Right cardiac atrium (tissue), 5 donors: ENCODE measurements at regions not wholly inside any gene's neighbourhood (a gene's known extent, or its start where the extent isn't known, plus 50 kb on each side); places are given as distances from the start of the nearest gene placed in this dataset.

Experiments
- ATAC-seq, 2 donors: fragments of 200-7000 bp; cut with Tn5 transposase; one replicate each; pipeline versions ENCODE4 v1.8.0 to v1.9.1; 2020; ENCODE audit warnings: moderate library complexity in 2 of 2, mild to moderate bottlenecking in 1 of 2
- DNase-seq, 3 donors: peaks; one replicate each; pipeline ENCODE4 v3.0.0-alpha.2; 2020
- H3K27ac ChIP-seq: one replicate; pipeline ENCODE4 v1.5.1; 2013; ENCODE audit warnings: mild to moderate bottlenecking, low read length, control low read depth, moderate library complexity
- H3K27me3 ChIP-seq: one replicate; pipeline ENCODE4 v1.6.1; 2013; ENCODE audit not compliant: control insufficient read depth, insufficient read depth
- H3K4me1 ChIP-seq: one replicate; pipeline ENCODE4 v1.6.1; 2013; ENCODE audit warnings: low read length; ENCODE audit not compliant: control insufficient read depth, insufficient read depth
- H3K4me3 ChIP-seq: one replicate; pipeline ENCODE4 v1.5.1; 2013; ENCODE audit warnings: low read length, control low read depth
- H3K9me3 ChIP-seq: one replicate; pipeline ENCODE4 v1.6.1; 2013; ENCODE audit warnings: low read length; ENCODE audit not compliant: control insufficient read depth
- WGBS: extraction: QIAGEN DNeasy Blood & Tissue Kit; methylation state at CpG from one replicate; pipeline ENCODE4 v1.1.7; 2013; 5-methylcytosine and 5-hydroxymethylcytosine counted together
- intact Hi-C, 4 donors: fragments of 100-400 bp; cut with DNase I; formaldehyde crosslinking; loops; one replicate each; pipeline versions ENCODE4 v1.11.0 to v1.14.0; 2022 to 2023
- donor health status: healthy with polysubstance abuse.
- donor health status: DM: no; HTN: yes; CAD: no.
- donor health status: DM: no; HTN: no; CAD: no.
- donor health status: DM: no; HTN: yes; CAD: no; lungs with severe emphysema.
- donor health status: DM: yes; HTN: yes; CAD: no.

DNA sequence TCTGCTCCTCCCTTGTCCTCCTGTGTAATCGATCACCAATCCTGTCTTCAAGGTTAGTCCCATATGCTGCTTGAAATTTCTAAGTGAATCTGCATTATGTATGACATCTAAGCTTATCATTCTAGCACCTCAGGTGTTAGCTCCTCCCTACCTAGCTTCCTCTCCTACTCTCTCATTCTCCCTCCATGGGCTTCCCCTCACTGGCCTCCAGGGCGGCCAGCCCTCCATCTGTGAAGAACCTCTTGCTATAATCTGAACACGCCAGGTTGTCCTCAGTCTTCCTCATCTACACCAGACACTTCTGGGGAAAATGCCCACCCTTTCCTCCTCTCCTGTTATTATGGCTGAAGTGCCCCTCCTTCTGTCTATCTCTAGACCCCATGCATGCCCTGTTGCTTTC, 599.3 kb upstream of the KLF4 start:
- Histone ChIP-seq H3K27me3 (no peaks in the 10 kb centered on the region), H3K4me3 (no peak overlapping the region), H3K27ac (no peak overlapping the region), H3K4me1 (no peaks in the 10 kb centered on the region), H3K9me3 (peaks cover 2% of the 10 kb centered on the region)
- DNase-seq (no peak), ATAC-seq (no peak)
- intact Hi-C loops = no loop called here
- 98% methylated on average over 3 of the region's 3 CpGs for WGBS

DNA sequence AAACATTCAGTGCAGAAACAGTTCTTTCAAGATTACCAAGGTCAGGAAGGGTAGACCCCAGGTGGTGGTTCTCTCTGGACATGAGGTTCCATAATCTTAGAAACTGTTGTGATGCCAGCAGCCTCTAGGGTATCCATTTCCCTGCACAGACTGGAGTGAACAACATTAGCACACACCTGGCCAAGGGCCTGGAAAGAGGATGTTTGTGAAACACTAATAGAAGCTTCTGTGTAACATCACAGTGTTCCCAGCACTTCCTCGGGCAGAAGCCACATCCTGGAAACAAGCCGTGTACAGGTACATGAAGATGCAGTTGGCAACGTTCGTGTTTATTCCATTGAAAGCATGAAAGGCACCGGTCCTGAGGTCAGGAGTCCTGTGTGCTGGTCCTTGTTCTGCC, 598.2 kb upstream of the KLF4 start:
- 76% methylated on average over 5 of the region's 5 CpGs for WGBS
- Histone ChIP-seq H3K4me1 (no peaks in the 10 kb centered on the region), H3K27ac (no peak overlapping the region), H3K4me3 (no peak overlapping the region), H3K9me3 (peaks cover 2% of the 10 kb centered on the region), H3K27me3 (no peaks in the 10 kb centered on the region)
- ATAC-seq (no peak), DNase-seq (no peak)
- intact Hi-C loops = no loop called here

GRCh38 chr9:108086624-108087023, 597.1 kb upstream of the KLF4 start:
- WGBS = 59% methylated on average over 4 of the region's 4 CpGs
- ATAC-seq = no peak

DNA sequence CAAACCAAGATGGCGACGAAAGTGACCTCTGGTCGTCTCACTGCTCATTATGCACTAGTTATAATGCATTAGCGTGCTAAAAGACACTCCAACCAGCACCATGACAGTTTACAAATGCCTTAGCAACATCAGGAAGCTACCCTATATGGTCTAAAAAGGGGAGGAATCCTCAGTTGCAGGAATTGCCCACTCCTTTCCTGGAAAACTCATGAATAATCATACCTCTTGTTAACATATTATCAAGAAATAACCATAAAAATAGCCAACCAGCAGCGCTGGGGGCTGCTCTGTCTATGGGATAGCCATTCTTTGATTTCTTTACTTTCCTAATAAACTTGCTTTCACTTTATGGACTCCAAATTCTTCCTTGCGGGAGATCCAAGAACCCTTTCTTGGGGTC, 595.7 kb upstream of the KLF4 start:
- Histone ChIP-seq H3K27me3 (no peaks in the 10 kb centered on the region), H3K4me3 (no peak overlapping the region), H3K9me3 (no peaks in the 10 kb centered on the region), H3K27ac (no peak overlapping the region), H3K4me1 (no peaks in the 10 kb centered on the region)
- intact Hi-C loops = no loop called here
- WGBS = 93% methylated on average over 6 of the region's 6 CpGs
- DNase-seq (no peak), ATAC-seq (no peak)

More at GRCh38 chr9:108086624-108087023, 597.1 kb upstream of the KLF4 start:
- intact Hi-C loops = no loop called here
- Histone ChIP-seq H3K27ac (no peak overlapping the region), H3K9me3 (no peaks in the 10 kb centered on the region), H3K4me1 (no peaks in the 10 kb centered on the region), H3K27me3 (no peaks in the 10 kb centered on the region), H3K4me3 (no peak overlapping the region)
- DNase-seq = no peak

- ATAC-seq (no peak), DNase-seq (no peak)
- 80% methylated on average over 3 of the region's 3 CpGs for WGBS
- Histone ChIP-seq H3K9me3 (no peaks in the 10 kb centered on the region), H3K4me3 (no peak overlapping the region), H3K4me1 (no peaks in the 10 kb centered on the region), H3K27ac (no peak overlapping the region), H3K27me3 (no peaks in the 10 kb centered on the region)
- intact Hi-C loops = no loop called here
These were observed 594.3 kb upstream of the KLF4 start for GRCh38 chr9:108083796-108084352.

DNA sequence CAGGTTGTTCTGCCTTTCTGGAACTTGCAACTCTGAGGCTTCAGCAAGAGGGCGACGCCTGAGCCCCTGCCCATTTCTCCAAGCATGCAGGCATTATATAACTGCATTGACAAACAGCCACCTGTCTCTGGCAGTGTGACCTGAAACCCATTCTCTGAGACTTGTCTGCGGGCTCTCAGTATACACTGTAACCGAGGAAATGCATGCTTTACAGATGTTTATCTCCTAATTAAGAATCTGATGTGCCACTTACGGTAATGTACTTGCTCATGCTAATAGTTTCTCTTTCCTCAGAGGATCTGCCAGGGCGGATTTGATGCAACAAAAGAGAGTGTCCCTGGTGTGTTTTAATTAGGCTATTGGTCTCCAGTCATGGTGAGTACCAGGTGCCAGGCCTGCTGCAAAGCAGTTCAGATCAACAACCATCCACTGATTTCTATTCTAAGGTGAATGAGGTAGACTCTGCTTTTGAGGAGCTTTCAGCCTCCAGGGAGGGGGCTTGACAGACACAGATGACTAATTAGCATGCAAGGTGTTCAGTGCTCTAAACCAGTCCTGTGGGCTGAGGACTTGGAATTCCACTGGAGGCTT, 593.7 kb upstream of the KLF4 start:
- Histone ChIP-seq H3K4me3 (no peak overlapping the region), H3K27me3 (no peaks in the 10 kb centered on the region), H3K27ac (no peak overlapping the region), H3K9me3 (no peaks in the 10 kb centered on the region), H3K4me1 (no peaks in the 10 kb centered on the region)
- ATAC-seq (no peak), DNase-seq (no peak)
- 91% methylated on average over 6 of the region's 6 CpGs for WGBS
- intact Hi-C loops = no loop called here

GRCh38 chr9:108081112-108081511, 591.5 kb upstream of the KLF4 start:
- Histone ChIP-seq H3K27me3 (no peaks in the 10 kb centered on the region), H3K4me3 (no peak overlapping the region), H3K4me1 (no peaks in the 10 kb centered on the region), H3K27ac (no peak overlapping the region), H3K9me3 (no peaks in the 10 kb centered on the region)
- intact Hi-C loops = no loop called here
- DNase-seq (no peak), ATAC-seq (no peak)

DNA sequence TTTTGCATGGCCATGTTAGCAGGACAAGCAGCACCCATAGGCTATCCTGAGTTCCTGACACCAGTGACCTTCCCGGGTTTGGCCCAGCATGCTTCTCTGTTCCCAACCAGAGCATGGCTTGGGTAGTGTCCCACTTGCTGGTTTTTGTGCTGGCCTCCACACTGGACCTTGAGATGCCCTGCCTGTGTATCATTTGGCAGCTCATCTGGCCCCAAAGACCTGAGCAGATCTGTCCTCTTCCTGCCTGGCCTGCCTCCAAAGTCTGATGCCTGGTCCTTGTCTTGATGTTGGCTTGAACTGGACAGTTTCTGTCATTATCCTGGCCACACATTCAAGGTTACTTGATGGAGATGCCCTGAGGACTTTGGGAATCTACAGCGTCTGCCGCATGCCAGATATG, 590.7 kb upstream of the KLF4 start:
- Histone ChIP-seq H3K4me3 (no peak overlapping the region), H3K27me3 (no peaks in the 10 kb centered on the region), H3K4me1 (no peaks in the 10 kb centered on the region), H3K9me3 (no peaks in the 10 kb centered on the region), H3K27ac (no peak overlapping the region)
- 79% methylated on average over 3 of the region's 3 CpGs for WGBS
- DNase-seq (no peak), ATAC-seq (no peak)
- intact Hi-C loops = no loop called here

DNA sequence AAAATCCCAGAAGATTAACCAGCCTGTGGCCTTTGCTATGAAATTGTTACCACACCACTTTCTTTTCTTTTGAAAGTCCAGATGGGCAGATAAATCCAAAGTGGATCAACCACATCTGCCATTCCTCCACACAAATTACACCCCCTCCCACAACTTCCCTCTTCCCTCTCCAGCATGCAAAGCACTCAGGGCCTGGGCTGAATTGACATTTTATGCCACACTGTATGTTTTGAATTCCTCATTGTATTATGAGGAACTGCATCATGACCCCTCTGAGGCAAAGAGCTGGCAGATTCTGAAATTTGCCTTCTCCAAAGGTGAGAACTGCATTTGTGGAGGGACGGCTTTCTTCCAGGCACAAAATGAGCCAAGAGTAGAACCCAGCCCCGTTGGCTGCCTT, 589.2 kb upstream of the KLF4 start:
- no peaks in the 10 kb centered on the region for H3K4me1 ChIP-seq
- no peak overlapping the region for H3K27ac ChIP-seq
- DNase-seq (no peak), ATAC-seq (no peak)
- intact Hi-C loops = no loop called here
- no peak overlapping the region for H3K4me3 ChIP-seq
- no peaks in the 10 kb centered on the region for H3K27me3 ChIP-seq
- H3K9me3 ChIP-seq = no peaks in the 10 kb centered on the region
- 81% methylated on average over 2 of the region's 2 CpGs for WGBS

GRCh38 chr9:108078375-108078774, 588.8 kb upstream of the KLF4 start:
- Histone ChIP-seq H3K4me1 (no peaks in the 10 kb centered on the region), H3K27ac (no peak overlapping the region), H3K27me3 (no peaks in the 10 kb centered on the region), H3K9me3 (no peaks in the 10 kb centered on the region), H3K4me3 (no peak overlapping the region)
- DNase-seq (no peak), ATAC-seq (no peak)
- WGBS = 71% methylated on average over 8 of the region's 8 CpGs
- intact Hi-C loops = no loop called here

GRCh38 chr9:108077556-108077955, 588.0 kb upstream of the KLF4 start:
- Histone ChIP-seq H3K27ac (no peak overlapping the region), H3K4me3 (no peak overlapping the region), H3K27me3 (no peaks in the 10 kb centered on the region), H3K4me1 (no peaks in the 10 kb centered on the region), H3K9me3 (no peaks in the 10 kb centered on the region)
- WGBS = 91% methylated on average over 10 of the region's 10 CpGs
- ATAC-seq = no peak
- DNase-seq = no peak
- intact Hi-C loops = no loop called here

GRCh38 chr9:108074900-108075299, 585.3 kb upstream of the KLF4 start:
- intact Hi-C loops = no loop called here
- no peak for ATAC-seq
- Histone ChIP-seq H3K27ac (no peak overlapping the region), H3K9me3 (no peaks in the 10 kb centered on the region), H3K27me3 (no peaks in the 10 kb centered on the region), H3K4me1 (no peaks in the 10 kb centered on the region), H3K4me3 (no peak overlapping the region)
- DNase-seq = no peak
- WGBS = 92% methylated on average over 5 of the region's 5 CpGs
